CD14-positive monocyte (primary cell): ENCODE measurements at regions not wholly inside any gene's neighbourhood (a gene's known extent, or its start where the extent isn't known, plus 50 kb on each side); places are given as distances from the start of the nearest gene placed in this dataset.

Experiments used
- DNase-seq, 3 donors: peaks; one replicate each; pipeline ENCODE4 v3.0.0-alpha.2; 2011 to 2022
- H2AFZ ChIP-seq: 2 replicates; pipeline ENCODE4 v1.6.0; 2012; ENCODE audit warnings: mild to moderate bottlenecking, low read depth, low read length, inconsistent platforms; ENCODE audit not compliant: insufficient read depth, poor library complexity, severe bottlenecking
- H3K27ac ChIP-seq, 2 donors: 1 replicate in 1 of 2; 2 replicates in 1 of 2; pipeline ENCODE4 v1.5.1; 2012 to 2013; ENCODE audit warnings: low read length in 2 of 2, control low read depth in 1 of 2, inconsistent platforms in 1 of 2, low read depth in 1 of 2, mild to moderate bottlenecking in 1 of 2
- H3K27me3 ChIP-seq, 2 donors: one replicate each; pipeline versions ENCODE4 v1.6.0 to v1.6.1; 2011 to 2013; ENCODE audit warnings: low read length in 2 of 2; ENCODE audit not compliant: control insufficient read depth in 2 of 2, insufficient read depth in 2 of 2
- H3K36me3 ChIP-seq, 2 donors: replicated peaks in 1 of 2; 1 replicate in 1 of 2; 2 replicates in 1 of 2; pipeline versions ENCODE4 v1.5.1 to v1.6.1; 2012 to 2013; ENCODE audit warnings: low read length in 2 of 2, control low read depth in 1 of 2, inconsistent platforms in 1 of 2, mild to moderate bottlenecking in 1 of 2; ENCODE audit not compliant: insufficient read depth in 2 of 2, control insufficient read depth in 1 of 2
- H3K4me1 ChIP-seq, 2 donors: 1 replicate in 1 of 2; 2 replicates in 1 of 2; pipeline versions ENCODE4 v1.5.1 to v1.6.1; 2012 to 2013; ENCODE audit warnings: low read length in 2 of 2, control low read depth in 1 of 2, inconsistent platforms in 1 of 2, mild to moderate bottlenecking in 1 of 2, moderate library complexity in 1 of 2; ENCODE audit not compliant: insufficient read depth in 2 of 2, control insufficient read depth in 1 of 2
- H3K4me2 ChIP-seq: replicated peaks from 2 replicates; pipeline ENCODE3; 2012; ENCODE audit warnings: low read length, moderate library complexity, mild to moderate bottlenecking; ENCODE audit not compliant: poor library complexity, severe bottlenecking; ENCODE audit errors: extremely low read depth
- H3K4me3 ChIP-seq, 3 experiments: fragments of 200-600 bp in 1 of 3; sonication (generic) in 1 of 3; replicated peaks in 1 of 3; 1 replicate in 2 of 3; 2 replicates in 1 of 3; pipeline ENCODE4 v1.5.1; 2011 to 2013; ENCODE audit warnings: low read length in 3 of 3, mild to moderate bottlenecking in 3 of 3, control low read depth in 2 of 3, low read depth in 2 of 3, inconsistent platforms in 1 of 3, moderate library complexity in 1 of 3
- H3K79me2 ChIP-seq: 2 replicates; pipeline ENCODE4 v1.6.0; 2012; ENCODE audit warnings: mild to moderate bottlenecking, control low read depth, inconsistent platforms, low read length, moderate library complexity; ENCODE audit not compliant: insufficient read depth
- H3K9ac ChIP-seq: 2 replicates; pipeline ENCODE4 v1.6.0; 2017; ENCODE audit warnings: low read length, mild to moderate bottlenecking; ENCODE audit not compliant: insufficient read depth, poor library complexity, severe bottlenecking
- H3K9me3 ChIP-seq, 2 donors: replicated peaks in 1 of 2; 1 replicate in 1 of 2; 2 replicates in 1 of 2; pipeline versions ENCODE4 v1.5.1 to v1.6.1; 2012 to 2013; ENCODE audit warnings: low read length in 2 of 2, control low read depth in 1 of 2; ENCODE audit not compliant: control insufficient read depth in 1 of 2, insufficient read depth in 1 of 2
- H4K20me1 ChIP-seq: 2 replicates; pipeline ENCODE4 v1.6.0; 2012; ENCODE audit warnings: mild to moderate bottlenecking, low read length, control low read depth, moderate library complexity; ENCODE audit not compliant: insufficient read depth
- H3K27ac Mint-ChIP-seq, 7 donors: one replicate each; pipeline ENCODE4 v1.8.0; 2020; ENCODE audit warnings: mild to moderate bottlenecking in 7 of 7, mixed read lengths in 7 of 7, moderate library complexity in 6 of 7, inconsistent platforms in 2 of 7
- H3K27me3 Mint-ChIP-seq, 3 donors: one replicate each; pipeline ENCODE4 v1.8.0; 2021 to 2022; ENCODE audit warnings: low read depth in 3 of 3, mild to moderate bottlenecking in 3 of 3, mixed read lengths in 3 of 3, moderate library complexity in 3 of 3, inconsistent platforms in 1 of 3
- H3K36me3 Mint-ChIP-seq, 2 donors: one replicate each; pipeline ENCODE4 v1.8.0; 2020; ENCODE audit warnings: mixed read lengths in 2 of 2, inconsistent platforms in 1 of 2, mild to moderate bottlenecking in 1 of 2
- H3K4me1 Mint-ChIP-seq: one replicate; pipeline ENCODE4 v1.8.0; 2020; ENCODE audit warnings: mild to moderate bottlenecking, mixed read lengths
- H3K4me3 Mint-ChIP-seq, 2 donors: one replicate each; pipeline ENCODE4 v1.8.0; 2020; ENCODE audit warnings: mild to moderate bottlenecking in 2 of 2, mixed read lengths in 2 of 2, moderate library complexity in 1 of 2
- H3K9me3 Mint-ChIP-seq, 7 donors: one replicate each; pipeline ENCODE4 v1.8.0; 2020 to 2022; ENCODE audit warnings: mixed read lengths in 7 of 7, mild to moderate bottlenecking in 6 of 7, moderate library complexity in 6 of 7, inconsistent platforms in 2 of 7
- WGBS: methylation state at CpG from one replicate; pipeline ENCODE4 v1.1.5; 2013; ENCODE audit warnings: missing lambda C conversion rate; ENCODE audit not compliant: insufficient coverage; 5-methylcytosine and 5-hydroxymethylcytosine counted together
- intact Hi-C, 2 donors: fragments of 100-400 bp; cut with micrococcal nuclease; formaldehyde crosslinking; loops; one replicate each; pipeline versions ENCODE4 v1.15.0 to v1.15.1; 2023
- TF ChIP-seq, protein P1 (sequence below): fragments of 200-600 bp; IDR thresholded peaks from one replicate; pipeline ENCODE4 v1.8.0; 2022; ENCODE audit warnings: antibody characterized with exemption, mild to moderate bottlenecking

DNA sequence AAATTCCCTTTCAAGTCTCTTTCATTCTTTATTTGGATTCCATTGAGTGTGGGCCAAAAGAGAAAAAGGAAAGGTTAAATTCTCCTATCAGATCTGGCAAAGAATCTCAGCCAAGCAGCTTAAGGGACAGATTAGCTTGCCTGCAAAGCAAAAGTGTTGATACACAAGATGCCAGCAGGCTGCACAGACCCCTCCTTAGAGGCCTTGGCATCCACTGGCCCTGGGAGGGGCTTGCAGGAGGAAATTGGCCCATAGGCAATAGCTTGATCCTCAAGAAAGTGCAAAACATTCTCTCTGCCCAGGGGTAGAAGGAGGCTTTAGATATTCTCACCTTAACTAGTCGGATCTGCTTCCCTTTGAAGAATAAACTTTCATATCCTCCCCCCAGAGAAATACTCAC, 300.4 kb upstream of the CPEB2 start:
- H3K27me3 Mint-ChIP-seq, result no peaks in the 10 kb centered on the region

DNA sequence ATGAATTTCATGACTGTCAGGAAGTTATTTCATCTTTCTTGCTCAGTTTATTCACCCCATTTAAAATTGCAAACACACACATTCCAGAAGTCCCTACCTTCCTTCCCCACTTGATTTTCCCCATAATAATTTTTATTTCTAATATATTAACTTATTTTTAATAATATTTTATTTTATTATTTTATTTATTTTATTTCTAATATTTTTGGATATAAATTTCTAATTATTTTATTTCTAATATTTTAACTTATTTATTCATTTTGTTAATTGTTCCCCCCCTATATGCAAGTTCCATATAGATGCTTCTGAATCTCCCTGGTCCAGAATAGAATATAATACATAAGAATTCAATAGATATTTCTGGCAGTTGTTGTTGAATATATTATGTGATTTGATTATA, 293.7 kb upstream of the CPEB2 start:
- peaks cover 0 to 2% (median 0%) of the 10 kb centered on the region in 3 donors for H3K27me3 Mint-ChIP-seq
- H3K4me1 Mint-ChIP-seq, result no peaks in the 10 kb centered on the region
- Histone ChIP-seq H3K9ac (no peak overlapping the region), H4K20me1 (no peaks in the 10 kb centered on the region), H3K9me3 (no peaks in the 10 kb centered on the region), H3K4me3 (no peak overlapping the region), H3K79me2 (no peaks in the 10 kb centered on the region), H3K27me3 (no peaks in the 10 kb centered on the region), H3K36me3 (no peaks in the 10 kb centered on the region), H2AFZ (no peak overlapping the region), H3K27ac (no peak overlapping the region), H3K4me1 (no peaks in the 10 kb centered on the region), H3K4me2 (no peak overlapping the region)
- no peaks in the 10 kb centered on the region for H3K36me3 Mint-ChIP-seq
- intact Hi-C loops, result no loop called here
- TF ChIP-seq, protein P1, sequence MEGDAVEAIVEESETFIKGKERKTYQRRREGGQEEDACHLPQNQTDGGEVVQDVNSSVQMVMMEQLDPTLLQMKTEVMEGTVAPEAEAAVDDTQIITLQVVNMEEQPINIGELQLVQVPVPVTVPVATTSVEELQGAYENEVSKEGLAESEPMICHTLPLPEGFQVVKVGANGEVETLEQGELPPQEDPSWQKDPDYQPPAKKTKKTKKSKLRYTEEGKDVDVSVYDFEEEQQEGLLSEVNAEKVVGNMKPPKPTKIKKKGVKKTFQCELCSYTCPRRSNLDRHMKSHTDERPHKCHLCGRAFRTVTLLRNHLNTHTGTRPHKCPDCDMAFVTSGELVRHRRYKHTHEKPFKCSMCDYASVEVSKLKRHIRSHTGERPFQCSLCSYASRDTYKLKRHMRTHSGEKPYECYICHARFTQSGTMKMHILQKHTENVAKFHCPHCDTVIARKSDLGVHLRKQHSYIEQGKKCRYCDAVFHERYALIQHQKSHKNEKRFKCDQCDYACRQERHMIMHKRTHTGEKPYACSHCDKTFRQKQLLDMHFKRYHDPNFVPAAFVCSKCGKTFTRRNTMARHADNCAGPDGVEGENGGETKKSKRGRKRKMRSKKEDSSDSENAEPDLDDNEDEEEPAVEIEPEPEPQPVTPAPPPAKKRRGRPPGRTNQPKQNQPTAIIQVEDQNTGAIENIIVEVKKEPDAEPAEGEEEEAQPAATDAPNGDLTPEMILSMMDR, result no peak
- no peak overlapping the region for H3K4me3 Mint-ChIP-seq
- peaks cover 0 to 5% (median 2%) of the 10 kb centered on the region in 7 donors for H3K9me3 Mint-ChIP-seq
- DNase-seq, result no peak
- H3K27ac Mint-ChIP-seq, result no peak overlapping the region

More for the DNA sequence above, 300.4 kb upstream of the CPEB2 start:
- Histone ChIP-seq H4K20me1 (no peaks in the 10 kb centered on the region), H3K27ac (no peak overlapping the region), H3K4me1 (no peaks in the 10 kb centered on the region), H3K9ac (no peak overlapping the region), H3K9me3 (no peaks in the 10 kb centered on the region), H3K4me2 (no peak overlapping the region), H3K27me3 (no peaks in the 10 kb centered on the region), H3K79me2 (no peaks in the 10 kb centered on the region), H2AFZ (no peak overlapping the region), H3K4me3 (no peak overlapping the region), H3K36me3 (no peaks in the 10 kb centered on the region)
- Mint-ChIP-seq H3K27ac (no peak overlapping the region), H3K36me3 (no peaks in the 10 kb centered on the region), H3K4me3 (no peak overlapping the region), H3K9me3 (peaks cover 0 to 5% (median 2%) of the 10 kb centered on the region in 7 donors), H3K4me1 (no peaks in the 10 kb centered on the region)
- WGBS, result 100% methylated on average over 1 of the region's 1 CpG
- TF ChIP-seq, protein P1, result no peak
- intact Hi-C loops, result no loop called here
- DNase-seq, result no peak
